ENCODE measurements at regions not wholly inside any gene's neighbourhood (a gene's known extent, or its start where the extent isn't known, plus 50 kb on each side); places are given as distances from the start of the nearest gene placed in this dataset.

DNA sequence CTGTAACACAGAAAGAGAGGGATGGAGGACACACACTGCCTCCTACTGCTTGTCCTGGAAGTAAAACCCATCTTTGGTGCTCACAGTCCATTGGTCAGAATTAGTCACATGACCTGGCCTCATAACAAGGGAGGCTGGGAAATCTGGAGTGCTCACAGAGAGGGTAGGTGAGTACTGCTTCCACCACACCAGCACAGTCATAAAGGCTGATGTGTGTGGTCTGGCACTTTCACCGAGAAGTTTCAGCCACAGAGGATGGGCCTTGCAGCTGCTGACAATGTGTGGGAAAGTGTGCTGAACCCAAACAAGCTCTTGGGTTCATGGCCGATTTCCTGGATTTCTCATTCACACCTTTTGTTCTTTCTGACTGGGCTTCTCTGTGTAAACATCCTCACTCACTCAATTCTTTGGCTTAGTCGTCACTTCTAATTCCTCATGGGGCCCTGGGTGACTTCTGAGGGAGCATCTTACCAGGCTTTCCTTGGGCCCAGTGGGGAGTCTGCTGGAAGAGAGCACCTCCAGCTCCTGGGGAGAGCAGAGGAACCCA is 100.7 kb downstream of the ASB7 start:
- Histone ChIP-seq H3K4me1 (no peaks in the 10 kb centered on the region), H3K9me3 (no peaks in the 10 kb centered on the region), H3K36me3 (ENCODE audit: control insufficient read depth, insufficient read depth, low read length) (no peaks in the 10 kb centered on the region), H3K4me3 (ENCODE audit: low read depth, low read length) (no peak overlapping the region), H3K27me3 (replicated peaks; ENCODE audit: control insufficient read depth, insufficient read depth, low read length) (no peaks in the 10 kb centered on the region)
- Mint-ChIP-seq H3K4me3 (ENCODE audit: unreplicated experiment) (no peak overlapping the region), H3K27me3 (ENCODE audit: insufficient read depth, unreplicated experiment) (no peaks in the 10 kb centered on the region), H3K9me3 (ENCODE audit: unreplicated experiment) (peaks cover 2% of the 10 kb centered on the region), H3K36me3 (ENCODE audit: insufficient read depth, unreplicated experiment) (no peaks in the 10 kb centered on the region), H3K27ac (ENCODE audit: unreplicated experiment) (no peak overlapping the region), H3K4me1 (ENCODE audit: low read depth, unreplicated experiment) (no peaks in the 10 kb centered on the region)
- BruUV-seq (replicated peaks) = no TSS peak
- ChIA-PET CTCF (no interaction called here), POLR2A (no interaction called here)
- no peak for DNase-seq
- TF ChIP-seq, protein P1, sequence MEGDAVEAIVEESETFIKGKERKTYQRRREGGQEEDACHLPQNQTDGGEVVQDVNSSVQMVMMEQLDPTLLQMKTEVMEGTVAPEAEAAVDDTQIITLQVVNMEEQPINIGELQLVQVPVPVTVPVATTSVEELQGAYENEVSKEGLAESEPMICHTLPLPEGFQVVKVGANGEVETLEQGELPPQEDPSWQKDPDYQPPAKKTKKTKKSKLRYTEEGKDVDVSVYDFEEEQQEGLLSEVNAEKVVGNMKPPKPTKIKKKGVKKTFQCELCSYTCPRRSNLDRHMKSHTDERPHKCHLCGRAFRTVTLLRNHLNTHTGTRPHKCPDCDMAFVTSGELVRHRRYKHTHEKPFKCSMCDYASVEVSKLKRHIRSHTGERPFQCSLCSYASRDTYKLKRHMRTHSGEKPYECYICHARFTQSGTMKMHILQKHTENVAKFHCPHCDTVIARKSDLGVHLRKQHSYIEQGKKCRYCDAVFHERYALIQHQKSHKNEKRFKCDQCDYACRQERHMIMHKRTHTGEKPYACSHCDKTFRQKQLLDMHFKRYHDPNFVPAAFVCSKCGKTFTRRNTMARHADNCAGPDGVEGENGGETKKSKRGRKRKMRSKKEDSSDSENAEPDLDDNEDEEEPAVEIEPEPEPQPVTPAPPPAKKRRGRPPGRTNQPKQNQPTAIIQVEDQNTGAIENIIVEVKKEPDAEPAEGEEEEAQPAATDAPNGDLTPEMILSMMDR (IDR thresholded peaks at IDR 0.05; ENCODE audit: insufficient read depth in 1 of 2, low read depth in 1 of 2, low read length in 1 of 2, severe bottlenecking in 1 of 2, unreplicated experiment in 1 of 2) = no peak
- intact Hi-C loops (cut with micrococcal nuclease; ENCODE audit: unreplicated experiment) = no loop called here

DNA sequence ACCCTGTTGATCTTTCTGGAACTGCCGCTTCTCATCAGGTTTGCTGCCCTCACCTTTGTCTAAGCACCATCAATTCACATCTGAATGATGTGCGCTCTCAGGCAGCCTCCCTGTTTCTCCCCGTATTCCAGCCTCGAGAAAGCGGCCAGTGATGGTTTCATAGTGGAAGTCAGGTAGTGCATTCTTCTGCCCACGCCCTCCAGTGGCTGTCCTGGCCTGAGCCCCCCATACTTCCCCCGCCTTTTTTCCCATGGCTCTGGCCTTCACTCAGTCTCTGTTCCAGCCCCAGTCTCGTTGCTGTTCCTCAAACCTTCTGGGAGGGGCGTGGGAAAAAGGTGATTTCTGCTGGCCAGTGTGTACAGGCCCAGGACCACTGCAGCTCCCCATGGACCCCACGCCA is 101.3 kb downstream of the ASB7 start:
- Histone ChIP-seq H3K4me1 (no peaks in the 10 kb centered on the region), H3K4me3 (ENCODE audit: low read depth, low read length) (no peak overlapping the region), H3K27me3 (replicated peaks; ENCODE audit: control insufficient read depth, insufficient read depth, low read length) (no peaks in the 10 kb centered on the region), H3K36me3 (ENCODE audit: control insufficient read depth, insufficient read depth, low read length) (no peaks in the 10 kb centered on the region), H3K9me3 (no peaks in the 10 kb centered on the region)
- no peaks in the 10 kb centered on the region for H3K4me1 Mint-ChIP-seq (ENCODE audit: low read depth, unreplicated experiment)
- intact Hi-C loops (cut with micrococcal nuclease; ENCODE audit: unreplicated experiment) = no loop called here
- TF ChIP-seq, protein P1 (IDR thresholded peaks at IDR 0.05; ENCODE audit: insufficient read depth in 1 of 2, low read depth in 1 of 2, low read length in 1 of 2, severe bottlenecking in 1 of 2, unreplicated experiment in 1 of 2) = no peak
- no peak overlapping the region for H3K27ac Mint-ChIP-seq (ENCODE audit: unreplicated experiment)
- CTCF ChIA-PET = no interaction called here
- no peaks in the 10 kb centered on the region for H3K27me3 Mint-ChIP-seq (ENCODE audit: insufficient read depth, unreplicated experiment)
- no TSS peak for BruUV-seq (replicated peaks)
- peaks cover 8% of the 10 kb centered on the region for H3K9me3 Mint-ChIP-seq (ENCODE audit: unreplicated experiment)
- H3K4me3 Mint-ChIP-seq (ENCODE audit: unreplicated experiment) = no peak overlapping the region
- DNase-seq = no peak
- POLR2A ChIA-PET = no interaction called here
- no peaks in the 10 kb centered on the region for H3K36me3 Mint-ChIP-seq (ENCODE audit: insufficient read depth, unreplicated experiment)

DNA sequence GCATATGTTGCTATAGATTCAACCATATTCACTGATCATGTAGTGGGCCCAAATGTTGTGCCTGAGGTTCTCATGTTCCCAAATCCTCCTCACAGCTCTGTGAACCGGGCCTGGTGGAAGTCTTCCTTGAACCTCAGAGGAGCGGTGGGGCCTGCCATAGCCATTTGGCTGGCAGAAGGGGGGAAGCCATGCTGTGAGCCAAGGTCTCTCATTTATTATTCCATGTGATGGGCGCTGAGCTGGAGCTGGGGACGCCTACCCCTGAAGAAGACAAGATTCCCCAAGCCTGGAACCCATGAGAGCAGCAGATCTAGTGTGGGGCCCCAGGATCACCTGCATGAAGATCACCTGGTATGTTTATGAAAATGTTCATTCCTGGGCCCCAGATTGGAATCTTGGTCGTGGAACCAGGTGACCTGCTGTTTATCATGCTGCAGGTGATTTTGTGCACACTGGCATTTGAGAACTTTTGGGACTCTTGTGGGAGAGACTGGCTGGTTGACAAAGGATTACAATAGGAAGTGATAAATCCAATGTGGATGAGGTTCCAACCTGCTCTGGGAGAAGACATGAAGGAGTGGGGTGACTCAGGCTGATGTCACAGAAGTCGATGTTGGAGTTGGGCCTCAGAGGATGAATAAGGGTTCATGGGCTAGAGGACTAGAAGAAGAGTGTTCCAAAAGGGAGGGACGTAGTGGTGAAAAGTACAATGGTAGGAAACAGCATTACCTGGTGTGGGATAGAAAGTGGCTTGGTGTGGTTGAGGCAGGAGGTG is 102.1 kb downstream of the ASB7 start:
- Histone ChIP-seq H3K4me3 (ENCODE audit: low read depth, low read length) (no peak overlapping the region), H3K9me3 (no peaks in the 10 kb centered on the region), H3K27me3 (replicated peaks; ENCODE audit: control insufficient read depth, insufficient read depth, low read length) (no peaks in the 10 kb centered on the region), H3K36me3 (ENCODE audit: control insufficient read depth, insufficient read depth, low read length) (no peaks in the 10 kb centered on the region), H3K4me1 (no peaks in the 10 kb centered on the region)
- no peaks in the 10 kb centered on the region for H3K4me1 Mint-ChIP-seq (ENCODE audit: low read depth, unreplicated experiment)
- peaks cover 16% of the 10 kb centered on the region for H3K9me3 Mint-ChIP-seq (ENCODE audit: unreplicated experiment)
- intact Hi-C loops (cut with micrococcal nuclease; ENCODE audit: unreplicated experiment) = no loop called here
- no peak for DNase-seq
- H3K27ac Mint-ChIP-seq (ENCODE audit: unreplicated experiment) = no peak overlapping the region
- ChIA-PET CTCF (no interaction called here), POLR2A (no interaction called here)
- no TSS peak for BruUV-seq (replicated peaks)
- TF ChIP-seq, protein P1 (IDR thresholded peaks at IDR 0.05; ENCODE audit: insufficient read depth in 1 of 2, low read depth in 1 of 2, low read length in 1 of 2, severe bottlenecking in 1 of 2, unreplicated experiment in 1 of 2) = no peak
- no peak overlapping the region for H3K4me3 Mint-ChIP-seq (ENCODE audit: unreplicated experiment)
- no peaks in the 10 kb centered on the region for H3K27me3 Mint-ChIP-seq (ENCODE audit: insufficient read depth, unreplicated experiment)
- no peaks in the 10 kb centered on the region for H3K36me3 Mint-ChIP-seq (ENCODE audit: insufficient read depth, unreplicated experiment)
